ENCODE measurements at regions not wholly inside any gene's neighbourhood (a gene's known extent, or its start where the extent isn't known, plus 50 kb on each side); places are given as distances from the start of the nearest gene placed in this dataset.

- no peak for TF ChIP-seq POLR2A (IDR thresholded peaks at IDR 0.05; ENCODE audit: low read depth, low read length)
- no peak for TF ChIP-seq POLR2AphosphoS5 (IDR thresholded peaks at IDR 0.05; ENCODE audit: low read depth, low read length)
- TF ChIP-seq TAF1 (IDR thresholded peaks at IDR 0.05; ENCODE audit: low read depth, low read length), result no peak
- TF ChIP-seq SPI1 (IDR thresholded peaks at IDR 0.05; ENCODE audit: low read depth, low read length), result no peak
- no peak for TF ChIP-seq PAX5 (IDR thresholded peaks at IDR 0.05; ENCODE audit: insufficient read depth, low read length, severe bottlenecking)
Measured at GRCh38 chr7:119949053-119949452, 323.9 kb upstream of the KCND2 start.
